HL-60/S4 treated with phorbol 12-myristate 13-acetate at 8.2 ng/mL for 4 days and 3 days (cell line): ENCODE measurements at regions not wholly inside any gene's neighbourhood (a gene's known extent, or its start where the extent isn't known, plus 50 kb on each side); places are given as distances from the start of the nearest gene placed in this dataset.

ENCODE experiments used
- in situ Hi-C: fragments of 300-500 bp; cut with MboI; formaldehyde crosslinking; loops from 2 replicates; pipeline ENCODE4 v1.15.0; 2022; ENCODE audit warnings: low sequenced_read_pairs

- in situ Hi-C loops: no loop called here
These were observed 281.0 kb upstream of the POU3F1 start for GRCh38 chr1:38327559-38327973.

GRCh38 chr1:38326856-38327255, 280.3 kb upstream of the POU3F1 start:
- in situ Hi-C loops: no loop called here

GRCh38 chr1:38326135-38326534, 279.5 kb upstream of the POU3F1 start:
- in situ Hi-C loops: no loop called here

- in situ Hi-C loops: no loop called here
These were observed 266.2 kb upstream of the POU3F1 start for GRCh38 chr1:38312753-38313152.

- in situ Hi-C loops: no loop called here
These were observed 263.5 kb upstream of the POU3F1 start for GRCh38 chr1:38310079-38310478.

- in situ Hi-C loops: no loop called here
These were observed 262.2 kb upstream of the POU3F1 start for GRCh38 chr1:38308780-38309179.

- in situ Hi-C loops: no loop called here
These were observed 259.1 kb upstream of the POU3F1 start for GRCh38 chr1:38305666-38306065.

GRCh38 chr1:38303843-38304242, 257.2 kb upstream of the POU3F1 start:
- in situ Hi-C loops: no loop called here

GRCh38 chr1:38301040-38301439, 254.4 kb upstream of the POU3F1 start:
- in situ Hi-C loops: no loop called here

- in situ Hi-C loops: no loop called here
These were observed 254.0 kb upstream of the POU3F1 start for GRCh38 chr1:38300616-38301015.

- in situ Hi-C loops: no loop called here
These were observed 251.2 kb upstream of the POU3F1 start for GRCh38 chr1:38297842-38298241.

- in situ Hi-C loops: no loop called here
These were observed 250.7 kb upstream of the POU3F1 start for GRCh38 chr1:38297246-38297645.

- in situ Hi-C loops: no loop called here
These were observed 249.5 kb upstream of the POU3F1 start for GRCh38 chr1:38296047-38296446.

GRCh38 chr1:38293567-38293966, 247.0 kb upstream of the POU3F1 start:
- in situ Hi-C loops: no loop called here

- in situ Hi-C loops: no loop called here
These were observed 246.4 kb upstream of the POU3F1 start for GRCh38 chr1:38292969-38293368.

- in situ Hi-C loops: no loop called here
These were observed 245.4 kb upstream of the POU3F1 start for GRCh38 chr1:38291906-38292521.

GRCh38 chr1:38291336-38291735, 244.7 kb upstream of the POU3F1 start:
- in situ Hi-C loops: no loop called here

- in situ Hi-C loops: no loop called here
These were observed 242.4 kb upstream of the POU3F1 start for GRCh38 chr1:38289034-38289433.

GRCh38 chr1:38287547-38287946, 241.0 kb upstream of the POU3F1 start:
- in situ Hi-C loops: no loop called here

- in situ Hi-C loops: no loop called here
These were observed 240.4 kb upstream of the POU3F1 start for GRCh38 chr1:38287036-38287435.

- in situ Hi-C loops: no loop called here
These were observed 239.4 kb upstream of the POU3F1 start for GRCh38 chr1:38285807-38286530.

GRCh38 chr1:38284953-38285352, 238.4 kb upstream of the POU3F1 start:
- in situ Hi-C loops: no loop called here
